Right lobe of liver (tissue), 6 donors: ENCODE measurements at regions not wholly inside any gene's neighbourhood (a gene's known extent, or its start where the extent isn't known, plus 50 kb on each side); places are given as distances from the start of the nearest gene placed in this dataset.
"Not testable (repeated sequence)": the region's sequence is repeated elsewhere in the genome, so short reads cannot be mapped to it uniquely, and the experiment has no call there.

Experiments
- ATAC-seq, 4 donors: fragments of 200-7000 bp; cut with Tn5 transposase; one replicate each; pipeline ENCODE4 v1.9.1; 2020; ENCODE audit warnings: mild to moderate bottlenecking in 4 of 4, moderate library complexity in 4 of 4
- DNase-seq, 3 donors: peaks; one replicate each; pipeline ENCODE4 v3.0.0-alpha.2; 2020
- H3K27ac ChIP-seq, 3 donors: fragments of 200-600 bp; one replicate each; pipeline ENCODE4 v1.8.0; 2022
- H3K27me3 ChIP-seq, 2 donors: fragments of 200-600 bp; one replicate each; pipeline ENCODE4 v1.8.0; 2022
- H3K36me3 ChIP-seq, 4 donors: fragments of 200-600 bp; sonication (generic) in 1 of 4; one replicate each; pipeline versions ENCODE4 v1.5.1 to v1.8.0; 2017 to 2022; ENCODE audit warnings: control low read depth in 1 of 4
- H3K4me1 ChIP-seq, 4 donors: fragments of 200-600 bp; sonication (generic) in 1 of 4; one replicate each; pipeline versions ENCODE4 v1.5.1 to v1.8.0; 2017 to 2022; ENCODE audit warnings: control low read depth in 1 of 4
- H3K4me3 ChIP-seq, 3 donors: fragments of 200-600 bp; one replicate each; pipeline ENCODE4 v1.8.0; 2022
- H3K9me3 ChIP-seq, 4 donors: fragments of 200-600 bp; sonication (generic) in 1 of 4; one replicate each; pipeline versions ENCODE4 v1.5.1 to v1.8.0; 2017 to 2022; ENCODE audit warnings: control low read depth in 1 of 4
- CTCF ChIP-seq, 4 donors: fragments of 200-600 bp in 3 of 4; fragments of 450-650 bp in 1 of 4; IDR thresholded peaks; one replicate each; pipeline versions ENCODE4 v1.5.1 to v1.8.0; 2016 to 2022; ENCODE audit warnings: antibody characterized with exemption in 4 of 4, mild to moderate bottlenecking in 2 of 4
- POLR2A ChIP-seq: fragments of 450-650 bp; IDR thresholded peaks from one replicate; pipeline ENCODE4 v1.6.1; 2017; ENCODE audit warnings: antibody characterized with exemption, mild to moderate bottlenecking
- WGBS: methylation state at CpG from one replicate; pipeline ENCODE4 v1.1.6; 2018; ENCODE audit warnings: low coverage, low lambda C conversion rate; ENCODE audit not compliant: insufficient coverage; ENCODE audit errors: missing lambda C conversion rate; 5-methylcytosine and 5-hydroxymethylcytosine counted together
- intact Hi-C, 2 donors: fragments of 100-400 bp; cut with DNase I; formaldehyde crosslinking; loops; one replicate each; pipeline versions ENCODE4 v1.11.2 to v1.14.1; 2022
- donor health status: DM: no; HTN: yes; CAD: no.
- donor health status: DM: no; HTN: no; CAD: no.
- donor health status: DM: no; HTN: no; CAD: no.
- donor health status: DM: no; HTN: yes; CAD: no.
- donor health status: DM: no; HTN: yes; CAD: no.

- DNase-seq: no peak
- 73% methylated on average over 6 of the region's 7 CpGs for WGBS
Observed at GRCh38 chr7:91383053-91383904, 119.0 kb downstream of the FZD1 start.

GRCh38 chr7:91383905-91384274, 119.7 kb downstream of the FZD1 start:
- Histone ChIP-seq H3K36me3 (no peaks in the 10 kb centered on the region), H3K4me3 (no peak overlapping the region), H3K27ac (no peak overlapping the region), H3K4me1 (no peaks in the 10 kb centered on the region), H3K27me3 (no peaks in the 10 kb centered on the region), H3K9me3 (no peaks in the 10 kb centered on the region)
- TF ChIP-seq POLR2A (no peak), CTCF (IDR thresholded peaks at IDR 0.05) (no peak)
- DNase-seq (no peak), ATAC-seq (no peak)
- intact Hi-C loops: no loop called here

More at GRCh38 chr7:91383053-91383904, 119.0 kb downstream of the FZD1 start:
- TF ChIP-seq POLR2A: no peak
- TF ChIP-seq CTCF (IDR thresholded peaks at IDR 0.05): no peak
- Histone ChIP-seq H3K27me3 (no peaks in the 10 kb centered on the region), H3K9me3 (no peaks in the 10 kb centered on the region), H3K4me3 (no peak overlapping the region), H3K4me1 (no peaks in the 10 kb centered on the region), H3K36me3 (no peaks in the 10 kb centered on the region), H3K27ac (no peak overlapping the region)
- intact Hi-C loops: no loop called here
- no peak for ATAC-seq

DNA sequence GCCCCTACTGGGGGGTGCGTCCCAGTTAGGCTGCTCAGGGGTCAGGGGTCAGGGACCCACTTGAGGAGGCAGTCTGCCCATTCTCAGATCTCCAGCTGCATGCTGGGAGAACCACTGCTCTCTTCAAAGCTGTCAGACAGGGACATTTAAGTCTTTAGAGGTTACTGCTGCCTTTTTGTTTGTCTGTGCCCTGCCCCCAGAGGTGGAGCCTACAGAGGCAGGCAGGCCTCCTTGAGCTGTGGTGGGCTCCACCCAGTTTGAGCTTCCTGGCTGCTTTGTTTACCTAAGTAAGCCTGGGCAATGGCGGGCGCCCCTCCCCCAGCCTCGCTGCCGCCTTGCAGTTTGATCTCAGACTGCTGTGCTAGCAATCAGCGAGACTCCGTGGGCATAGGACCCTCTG, 130.5 kb downstream of the FZD1 start:
- H3K27ac ChIP-seq, H3K27me3 ChIP-seq, intact Hi-C loops, H3K36me3 ChIP-seq, H3K9me3 ChIP-seq, ATAC-seq, H3K4me1 ChIP-seq, H3K4me3 ChIP-seq, DNase-seq: not testable (repeated sequence)
- 80% methylated on average over 1 of the region's 7 CpGs for WGBS

DNA sequence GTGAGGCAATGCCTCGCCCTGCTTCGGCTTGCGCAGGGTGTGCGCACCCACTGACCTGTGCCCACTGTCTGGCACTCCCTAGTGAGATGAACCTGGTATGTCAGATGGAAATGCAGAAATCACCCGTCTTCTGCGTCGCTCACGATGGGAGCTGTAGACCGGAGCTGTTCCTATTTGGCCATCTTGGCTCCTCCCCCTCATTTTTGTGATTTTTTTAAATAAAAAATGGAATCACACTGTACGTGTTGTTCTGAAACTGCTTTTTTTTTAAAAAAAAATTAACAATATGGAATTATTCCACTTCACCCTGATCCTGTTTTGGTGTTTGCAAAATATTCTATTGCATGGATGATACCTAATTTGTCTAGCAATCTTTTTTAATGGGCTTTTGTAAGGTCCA, 131.1 kb downstream of the FZD1 start:
- H3K27ac ChIP-seq, H3K9me3 ChIP-seq, DNase-seq, intact Hi-C loops, H3K27me3 ChIP-seq, H3K4me1 ChIP-seq, H3K36me3 ChIP-seq, ATAC-seq, H3K4me3 ChIP-seq: not testable (repeated sequence)
- WGBS: 88% methylated on average over 6 of the region's 10 CpGs

GRCh38 chr7:91397096-91397495, 132.9 kb downstream of the FZD1 start:
- Histone ChIP-seq H3K4me3 (no peak overlapping the region), H3K36me3 (no peaks in the 10 kb centered on the region), H3K9me3 (no peaks in the 10 kb centered on the region), H3K27ac (no peak overlapping the region), H3K4me1 (no peaks in the 10 kb centered on the region), H3K27me3 (no peaks in the 10 kb centered on the region)
- WGBS: 45% methylated on average over 2 of the region's 2 CpGs
- no peak for DNase-seq
- TF ChIP-seq POLR2A: no peak
- no peak for TF ChIP-seq CTCF (IDR thresholded peaks at IDR 0.05)
- intact Hi-C loops: no loop called here
- ATAC-seq: no peak
